ENCODE measurements at regions not wholly inside any gene's neighbourhood (a gene's known extent, or its start where the extent isn't known, plus 50 kb on each side); places are given as distances from the start of the nearest gene placed in this dataset.
"Not testable (repeated sequence)": the region's sequence is repeated elsewhere in the genome, so short reads cannot be mapped to it uniquely, and the experiment has no call there.

GRCh38 chr17:13099926-13100325 lies 82.1 kb upstream of the ELAC2 start:
- peaks cover 6% of the 10 kb centered on the region for H3K4me1 Mint-ChIP-seq
- no peak overlapping the region for H3K4me3 Mint-ChIP-seq
- no peak for TF ChIP-seq CTCF (IDR thresholded peaks at IDR 0.05; ENCODE audit: unreplicated experiment)
- no peak for DNase-seq (ENCODE audit: low spot score in 2 of 2, unreplicated experiment in 2 of 2)
- peaks cover 5% of the 10 kb centered on the region for H3K9me3 Mint-ChIP-seq
- H3K36me3 Mint-ChIP-seq, result no peaks in the 10 kb centered on the region
- no peak overlapping the region for H3K27ac Mint-ChIP-seq
- no peaks in the 10 kb centered on the region for H3K27me3 Mint-ChIP-seq (ENCODE audit: low read depth)

GRCh38 chr17:13099089-13099735 lies 81.4 kb upstream of the ELAC2 start:
- Mint-ChIP-seq H3K27me3 (ENCODE audit: low read depth) (no peaks in the 10 kb centered on the region), H3K4me3 (no peak overlapping the region), H3K4me1 (peaks cover 6% of the 10 kb centered on the region), H3K27ac (peak overlapping the region; percentile 21), H3K9me3 (peaks cover 5% of the 10 kb centered on the region), H3K36me3 (no peaks in the 10 kb centered on the region)
- TF ChIP-seq CTCF (IDR thresholded peaks at IDR 0.05; ENCODE audit: unreplicated experiment), result no peak
- DNase-seq (ENCODE audit: low spot score in 2 of 2, unreplicated experiment in 2 of 2), result no peak

DNA sequence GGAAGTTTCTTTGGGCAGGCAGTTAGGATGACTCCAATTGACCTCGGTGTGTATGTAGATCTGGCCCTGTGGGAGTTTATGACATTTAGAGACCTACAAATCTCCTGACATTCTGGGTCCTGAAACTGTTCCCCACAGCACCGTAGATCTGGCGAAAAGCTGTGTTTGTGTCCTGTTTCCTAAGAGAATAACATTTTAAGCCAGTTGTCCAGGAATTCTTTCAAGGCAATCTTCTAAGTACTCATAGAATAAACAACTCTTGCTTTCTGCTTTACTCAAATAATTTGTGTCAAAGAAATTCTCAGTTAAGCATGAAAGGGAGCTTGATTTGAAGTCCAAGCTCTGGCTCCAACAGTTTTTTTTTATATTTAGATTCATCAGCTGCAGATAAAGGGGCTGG lies 78.5 kb upstream of the ELAC2 start:
- no peak for DNase-seq (ENCODE audit: low spot score in 2 of 2, unreplicated experiment in 2 of 2)
- Mint-ChIP-seq H3K4me3 (no peak overlapping the region), H3K27ac (no peak overlapping the region), H3K36me3 (no peaks in the 10 kb centered on the region), H3K27me3 (ENCODE audit: low read depth) (no peaks in the 10 kb centered on the region), H3K9me3 (no peaks in the 10 kb centered on the region), H3K4me1 (peaks cover 6% of the 10 kb centered on the region)
- TF ChIP-seq CTCF (IDR thresholded peaks at IDR 0.05; ENCODE audit: unreplicated experiment), result no peak

DNA sequence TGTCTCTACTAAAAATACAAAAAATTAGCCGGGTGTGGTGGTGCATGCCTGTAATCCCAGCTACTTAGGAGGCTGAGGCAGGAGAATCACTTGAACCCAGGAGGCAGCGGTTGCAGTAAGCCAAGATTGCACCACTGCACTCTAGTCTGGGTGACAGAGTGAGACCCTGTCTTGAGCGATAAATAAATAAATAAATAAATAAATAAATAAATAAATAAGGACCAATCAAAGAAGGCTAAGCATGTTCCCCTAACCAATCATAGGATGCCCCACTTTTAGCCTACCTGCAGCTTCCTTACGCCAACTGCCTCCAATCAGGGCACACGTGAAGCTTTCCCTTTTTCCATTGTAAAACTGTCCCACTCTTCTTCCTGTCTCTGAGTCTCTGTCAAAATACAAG lies 74.2 kb upstream of the ELAC2 start:
- not testable (repeated sequence) for H3K36me3 Mint-ChIP-seq; DNase-seq (ENCODE audit: low spot score in 2 of 2, unreplicated experiment in 2 of 2)

GRCh38 chr17:13088666-13089065 lies 70.8 kb upstream of the ELAC2 start:
- Mint-ChIP-seq H3K27me3 (ENCODE audit: low read depth) (peaks cover 32% of the 10 kb centered on the region), H3K4me3 (no peak overlapping the region), H3K4me1 (peaks cover 4% of the 10 kb centered on the region), H3K27ac (no peak overlapping the region), H3K36me3 (no peaks in the 10 kb centered on the region), H3K9me3 (no peaks in the 10 kb centered on the region)
- TF ChIP-seq CTCF (IDR thresholded peaks at IDR 0.05; ENCODE audit: unreplicated experiment), result no peak
- DNase-seq (ENCODE audit: low spot score in 2 of 2, unreplicated experiment in 2 of 2), result no peak

More for the DNA sequence above, 74.2 kb upstream of the ELAC2 start:
- H3K27me3 Mint-ChIP-seq (ENCODE audit: low read depth), result peaks cover 10% of the 10 kb centered on the region
- not testable (repeated sequence) for H3K9me3 Mint-ChIP-seq, H3K4me3 Mint-ChIP-seq, H3K27ac Mint-ChIP-seq, H3K4me1 Mint-ChIP-seq

GRCh38 chr17:13087802-13088201 lies 70.0 kb upstream of the ELAC2 start:
- DNase-seq (ENCODE audit: low spot score in 2 of 2, unreplicated experiment in 2 of 2), result no peak
- no peak for TF ChIP-seq CTCF (IDR thresholded peaks at IDR 0.05; ENCODE audit: unreplicated experiment)
- H3K27ac Mint-ChIP-seq, result no peak overlapping the region
- peaks cover 4% of the 10 kb centered on the region for H3K9me3 Mint-ChIP-seq
- H3K27me3 Mint-ChIP-seq (ENCODE audit: low read depth), result peaks cover 37% of the 10 kb centered on the region
- peaks cover 4% of the 10 kb centered on the region for H3K4me1 Mint-ChIP-seq
- no peaks in the 10 kb centered on the region for H3K36me3 Mint-ChIP-seq
- no peak overlapping the region for H3K4me3 Mint-ChIP-seq
